Neural progenitor cell (in vitro differentiated cells): ENCODE measurements at regions not wholly inside any gene's neighbourhood (a gene's known extent, or its start where the extent isn't known, plus 50 kb on each side); places are given as distances from the start of the nearest gene placed in this dataset.

Experiments
- DNase-seq: peaks from one replicate; pipeline ENCODE4 v3.0.0-alpha.2; 2016; ENCODE audit warnings: low spot score
- H2AFZ ChIP-seq: fragments of 200-600 bp; sonication (generic); replicated peaks from 2 replicates; pipeline ENCODE4 v1.6.1; 2016; ENCODE audit warnings: antibody characterized with exemption
- H3F3A ChIP-seq: fragments of 200-600 bp; sonication (generic); 2 replicates; pipeline ENCODE4 v1.6.1; 2016; ENCODE audit warnings: antibody characterized with exemption, low read depth
- H3K27ac ChIP-seq: fragments of 200-600 bp; sonication (generic); 2 replicates; pipeline ENCODE4 v1.5.1; 2016; ENCODE audit warnings: mild to moderate bottlenecking
- H3K27me3 ChIP-seq: fragments of 200-600 bp; sonication (generic); 2 replicates; pipeline ENCODE4 v1.6.1; 2016; ENCODE audit warnings: mild to moderate bottlenecking, moderate library complexity
- H3K36me3 ChIP-seq: fragments of 200-600 bp; sonication (generic); 2 replicates; pipeline ENCODE4 v1.5.1; 2016
- H3K4me1 ChIP-seq: fragments of 200-600 bp; sonication (generic); 2 replicates; pipeline ENCODE4 v1.6.1; 2016; ENCODE audit warnings: mixed run types
- H3K4me2 ChIP-seq: fragments of 200-600 bp; sonication (generic); 2 replicates; pipeline ENCODE4 v1.6.1; 2016
- H3K4me3 ChIP-seq: fragments of 200-600 bp; sonication (generic); 2 replicates; pipeline ENCODE4 v1.5.1; 2016
- H3K79me2 ChIP-seq: fragments of 200-600 bp; sonication (generic); 2 replicates; pipeline ENCODE4 v1.6.1; 2016; ENCODE audit warnings: low read depth
- H3K9ac ChIP-seq: fragments of 200-600 bp; sonication (generic); 2 replicates; pipeline ENCODE4 v1.6.1; 2016
- H3K9me3 ChIP-seq: fragments of 200-600 bp; sonication (generic); 2 replicates; pipeline ENCODE4 v1.5.1; 2016; ENCODE audit warnings: low read depth
- H4K20me1 ChIP-seq: fragments of 200-600 bp; sonication (generic); 2 replicates; pipeline ENCODE4 v1.6.1; 2016; ENCODE audit warnings: low read depth
- H3K27ac Mint-ChIP-seq: 3 replicates; pipeline ENCODE4 v1.8.0; 2021; ENCODE audit warnings: mixed read lengths
- H3K27me3 Mint-ChIP-seq: 2 replicates; pipeline ENCODE4 v1.8.0; 2022; ENCODE audit warnings: low read depth, mild to moderate bottlenecking, inconsistent platforms, moderate library complexity, mixed read lengths; ENCODE audit not compliant: insufficient read depth
- H3K36me3 Mint-ChIP-seq: 3 replicates; pipeline ENCODE4 v1.8.0; 2021; ENCODE audit warnings: mixed read lengths
- H3K4me1 Mint-ChIP-seq: 3 replicates; pipeline ENCODE4 v1.8.0; 2021; ENCODE audit warnings: mixed read lengths
- H3K4me3 Mint-ChIP-seq: 3 replicates; pipeline ENCODE4 v1.8.0; 2021; ENCODE audit warnings: mild to moderate bottlenecking, moderate library complexity, mixed read lengths
- H3K9me3 Mint-ChIP-seq: 3 replicates; pipeline ENCODE4 v1.8.0; 2020; ENCODE audit warnings: mixed read lengths
- EZH2 ChIP-seq: fragments of 200-600 bp; sonication (generic); IDR thresholded peaks from 2 replicates; pipeline ENCODE4 v1.6.1; 2017; ENCODE audit warnings: antibody characterized with exemption, mild to moderate bottlenecking, moderate library complexity
- EZH2phosphoT487 ChIP-seq: fragments of 200-600 bp; sonication (generic); IDR thresholded peaks from 2 replicates; pipeline ENCODE4 v1.6.1; 2017; ENCODE audit warnings: antibody characterized with exemption
- TF ChIP-seq, protein P1 (sequence below): fragments of 200-600 bp; sonication (generic); IDR thresholded peaks from 2 replicates; pipeline ENCODE4 v1.5.1; 2017; ENCODE audit warnings: antibody characterized with exemption, mild to moderate bottlenecking

- H3K27me3 ChIP-seq = no peaks in the 10 kb centered on the region
- H3K79me2 ChIP-seq = no peaks in the 10 kb centered on the region
- H3K4me1 ChIP-seq = no peaks in the 10 kb centered on the region
- H3K9ac ChIP-seq = no peak overlapping the region
- no peak overlapping the region for H2AFZ ChIP-seq
- no peaks in the 10 kb centered on the region for H3K4me1 Mint-ChIP-seq
- peaks cover 2% of the 10 kb centered on the region for H3K27me3 Mint-ChIP-seq
- no peaks in the 10 kb centered on the region for H3K36me3 Mint-ChIP-seq
- peaks cover 2% of the 10 kb centered on the region for H3K9me3 Mint-ChIP-seq
- DNase-seq = no peak
- no peaks in the 10 kb centered on the region for H3K9me3 ChIP-seq
- H4K20me1 ChIP-seq = no peaks in the 10 kb centered on the region
- no peak overlapping the region for H3K4me3 Mint-ChIP-seq
- no peak overlapping the region for H3K27ac Mint-ChIP-seq
- no peaks in the 10 kb centered on the region for H3K36me3 ChIP-seq
- H3F3A ChIP-seq = no peaks in the 10 kb centered on the region
- no peak overlapping the region for H3K4me2 ChIP-seq
- H3K4me3 ChIP-seq = no peak overlapping the region
- H3K27ac ChIP-seq = no peak overlapping the region
- TF ChIP-seq EZH2phosphoT487 (no peak), EZH2 (no peak)
- TF ChIP-seq, protein P1, sequence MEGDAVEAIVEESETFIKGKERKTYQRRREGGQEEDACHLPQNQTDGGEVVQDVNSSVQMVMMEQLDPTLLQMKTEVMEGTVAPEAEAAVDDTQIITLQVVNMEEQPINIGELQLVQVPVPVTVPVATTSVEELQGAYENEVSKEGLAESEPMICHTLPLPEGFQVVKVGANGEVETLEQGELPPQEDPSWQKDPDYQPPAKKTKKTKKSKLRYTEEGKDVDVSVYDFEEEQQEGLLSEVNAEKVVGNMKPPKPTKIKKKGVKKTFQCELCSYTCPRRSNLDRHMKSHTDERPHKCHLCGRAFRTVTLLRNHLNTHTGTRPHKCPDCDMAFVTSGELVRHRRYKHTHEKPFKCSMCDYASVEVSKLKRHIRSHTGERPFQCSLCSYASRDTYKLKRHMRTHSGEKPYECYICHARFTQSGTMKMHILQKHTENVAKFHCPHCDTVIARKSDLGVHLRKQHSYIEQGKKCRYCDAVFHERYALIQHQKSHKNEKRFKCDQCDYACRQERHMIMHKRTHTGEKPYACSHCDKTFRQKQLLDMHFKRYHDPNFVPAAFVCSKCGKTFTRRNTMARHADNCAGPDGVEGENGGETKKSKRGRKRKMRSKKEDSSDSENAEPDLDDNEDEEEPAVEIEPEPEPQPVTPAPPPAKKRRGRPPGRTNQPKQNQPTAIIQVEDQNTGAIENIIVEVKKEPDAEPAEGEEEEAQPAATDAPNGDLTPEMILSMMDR = no peak
These were observed 103.9 kb upstream of the DUSP10 start for GRCh38 chr1:221845650-221846371.

DNA sequence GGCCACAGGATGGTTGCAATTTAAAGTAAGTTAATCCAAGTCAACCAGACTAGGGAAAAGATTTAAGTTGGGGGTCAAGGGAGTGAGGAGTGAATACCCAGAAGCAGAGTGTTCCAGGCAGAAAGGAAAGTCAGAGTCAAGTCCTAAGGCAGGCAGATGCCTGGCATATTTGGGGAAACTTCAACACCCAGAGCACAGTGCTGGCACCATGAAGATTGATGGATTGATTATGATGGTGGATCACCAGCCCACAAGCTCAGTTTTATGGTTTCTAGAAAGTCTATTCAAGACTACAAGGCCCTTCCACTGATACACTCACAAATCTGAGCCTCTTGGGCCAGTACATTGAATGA lies 100.1 kb upstream of the DUSP10 start:
- Mint-ChIP-seq H3K36me3 (no peaks in the 10 kb centered on the region), H3K4me3 (no peak overlapping the region), H3K27ac (no peak overlapping the region), H3K9me3 (no peaks in the 10 kb centered on the region), H3K4me1 (no peaks in the 10 kb centered on the region), H3K27me3 (peaks cover 4% of the 10 kb centered on the region)
- Histone ChIP-seq H3K4me2 (no peak overlapping the region), H3K27me3 (no peaks in the 10 kb centered on the region), H3K9me3 (no peaks in the 10 kb centered on the region), H4K20me1 (no peaks in the 10 kb centered on the region), H3K36me3 (no peaks in the 10 kb centered on the region), H3F3A (no peaks in the 10 kb centered on the region), H3K79me2 (no peaks in the 10 kb centered on the region), H3K4me1 (no peaks in the 10 kb centered on the region), H3K27ac (no peak overlapping the region), H3K4me3 (no peak overlapping the region), H2AFZ (no peak overlapping the region), H3K9ac (no peak overlapping the region)
- TF ChIP-seq EZH2phosphoT487 (no peak), EZH2 (no peak)
- TF ChIP-seq, protein P1 = no peak
- no peak for DNase-seq

- no peaks in the 10 kb centered on the region for H3K9me3 ChIP-seq
- TF ChIP-seq EZH2phosphoT487 = no peak
- TF ChIP-seq, protein P1 = no peak
- TF ChIP-seq EZH2 = no peak
- no peaks in the 10 kb centered on the region for H3K36me3 ChIP-seq
- Mint-ChIP-seq H3K4me3 (no peak overlapping the region), H3K27me3 (peaks cover 4% of the 10 kb centered on the region), H3K9me3 (no peaks in the 10 kb centered on the region), H3K36me3 (no peaks in the 10 kb centered on the region), H3K4me1 (no peaks in the 10 kb centered on the region), H3K27ac (no peak overlapping the region)
- no peak overlapping the region for H3K27ac ChIP-seq
- no peaks in the 10 kb centered on the region for H3F3A ChIP-seq
- no peaks in the 10 kb centered on the region for H3K27me3 ChIP-seq
- H3K9ac ChIP-seq = no peak overlapping the region
- no peaks in the 10 kb centered on the region for H3K4me1 ChIP-seq
- no peak overlapping the region for H3K4me2 ChIP-seq
- no peaks in the 10 kb centered on the region for H3K79me2 ChIP-seq
- H3K4me3 ChIP-seq = no peak overlapping the region
- DNase-seq = no peak
- no peaks in the 10 kb centered on the region for H4K20me1 ChIP-seq
- H2AFZ ChIP-seq = no peak overlapping the region
These were observed 99.5 kb upstream of the DUSP10 start for GRCh38 chr1:221841251-221841982.
